ENCODE measurements at regions not wholly inside any gene's neighbourhood (a gene's known extent, or its start where the extent isn't known, plus 50 kb on each side); places are given as distances from the start of the nearest gene placed in this dataset.

DNA sequence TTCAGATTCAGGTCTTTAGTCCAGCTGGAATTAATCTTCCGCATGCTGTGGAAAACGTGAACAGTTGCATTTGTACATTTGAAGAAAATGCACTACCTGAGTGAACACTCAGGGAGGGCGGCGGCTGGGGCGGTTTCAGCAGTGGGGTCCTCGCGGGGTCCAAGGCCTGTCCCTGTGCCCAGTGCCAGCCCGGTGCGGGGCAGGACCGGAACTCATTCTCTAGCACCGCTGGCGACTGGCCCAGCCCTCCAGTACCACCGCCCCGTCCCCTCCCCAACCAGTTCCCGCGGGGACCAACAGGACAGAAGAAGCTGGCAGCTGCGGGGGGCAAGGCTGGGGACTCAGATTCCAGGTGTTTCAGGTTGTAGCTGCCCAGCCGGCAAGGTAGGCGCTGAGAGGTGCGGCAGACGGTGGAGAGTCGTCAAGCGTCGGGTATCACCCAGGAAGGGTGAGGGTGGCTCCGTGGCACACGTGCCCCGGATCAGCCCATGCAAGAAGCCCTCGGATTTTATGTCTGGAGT lies 72.2 kb upstream of the ARNT2 start:
- no peak overlapping the region for H3K4me3 ChIP-seq (ENCODE audit: low read length)
- H3K36me3 ChIP-seq (ENCODE audit: insufficient read depth, low read length), result no peaks in the 10 kb centered on the region
- no peak overlapping the region for H3K9ac ChIP-seq (ENCODE audit: low read depth, low read length)
- H3K4me1 ChIP-seq (ENCODE audit: control insufficient read depth, insufficient read depth, low read length), result no peaks in the 10 kb centered on the region
- peaks cover 5% of the 10 kb centered on the region for H3K27me3 ChIP-seq (ENCODE audit: control insufficient read depth, insufficient read depth, low read length)
- H3K4me2 ChIP-seq (ENCODE audit: low read length), result no peak overlapping the region
- no peaks in the 10 kb centered on the region for H3K9me3 ChIP-seq (replicated peaks; ENCODE audit: low read length)

GRCh38 chr15:80333261-80333660 lies 70.9 kb upstream of the ARNT2 start:
- no peaks in the 10 kb centered on the region for H3K4me1 ChIP-seq (ENCODE audit: control insufficient read depth, insufficient read depth, low read length)
- no peak overlapping the region for H3K9ac ChIP-seq (ENCODE audit: low read depth, low read length)
- peaks cover 7% of the 10 kb centered on the region for H3K27me3 ChIP-seq (ENCODE audit: control insufficient read depth, insufficient read depth, low read length)
- no peaks in the 10 kb centered on the region for H3K36me3 ChIP-seq (ENCODE audit: insufficient read depth, low read length)
- H3K4me2 ChIP-seq (ENCODE audit: low read length), result no peak overlapping the region
- no peak overlapping the region for H3K4me3 ChIP-seq (ENCODE audit: low read length)
- no peaks in the 10 kb centered on the region for H3K9me3 ChIP-seq (replicated peaks; ENCODE audit: low read length)

GRCh38 chr15:80334521-80334920 lies 69.7 kb upstream of the ARNT2 start:
- no peak overlapping the region for H3K4me3 ChIP-seq (ENCODE audit: low read length)
- H3K9me3 ChIP-seq (replicated peaks; ENCODE audit: low read length), result no peaks in the 10 kb centered on the region

GRCh38 chr15:80339601-80340000 lies 64.6 kb upstream of the ARNT2 start:
- no peaks in the 10 kb centered on the region for H3K9me3 ChIP-seq (replicated peaks; ENCODE audit: low read length)
- H3K4me2 ChIP-seq (ENCODE audit: low read length), result no peak overlapping the region
- no peaks in the 10 kb centered on the region for H3K36me3 ChIP-seq (ENCODE audit: insufficient read depth, low read length)
- no peaks in the 10 kb centered on the region for H3K4me1 ChIP-seq (ENCODE audit: control insufficient read depth, insufficient read depth, low read length)
- H3K9ac ChIP-seq (ENCODE audit: low read depth, low read length), result no peak overlapping the region
- H3K27me3 ChIP-seq (ENCODE audit: control insufficient read depth, insufficient read depth, low read length), result peaks cover 13% of the 10 kb centered on the region
- H3K4me3 ChIP-seq (ENCODE audit: low read length), result no peak overlapping the region

More at GRCh38 chr15:80334521-80334920, 69.7 kb upstream of the ARNT2 start:
- no peak overlapping the region for H3K9ac ChIP-seq (ENCODE audit: low read depth, low read length)
- H3K4me2 ChIP-seq (ENCODE audit: low read length), result no peak overlapping the region
- H3K36me3 ChIP-seq (ENCODE audit: insufficient read depth, low read length), result no peaks in the 10 kb centered on the region
- H3K4me1 ChIP-seq (ENCODE audit: control insufficient read depth, insufficient read depth, low read length), result no peaks in the 10 kb centered on the region
- peaks cover 9% of the 10 kb centered on the region for H3K27me3 ChIP-seq (ENCODE audit: control insufficient read depth, insufficient read depth, low read length)

DNA sequence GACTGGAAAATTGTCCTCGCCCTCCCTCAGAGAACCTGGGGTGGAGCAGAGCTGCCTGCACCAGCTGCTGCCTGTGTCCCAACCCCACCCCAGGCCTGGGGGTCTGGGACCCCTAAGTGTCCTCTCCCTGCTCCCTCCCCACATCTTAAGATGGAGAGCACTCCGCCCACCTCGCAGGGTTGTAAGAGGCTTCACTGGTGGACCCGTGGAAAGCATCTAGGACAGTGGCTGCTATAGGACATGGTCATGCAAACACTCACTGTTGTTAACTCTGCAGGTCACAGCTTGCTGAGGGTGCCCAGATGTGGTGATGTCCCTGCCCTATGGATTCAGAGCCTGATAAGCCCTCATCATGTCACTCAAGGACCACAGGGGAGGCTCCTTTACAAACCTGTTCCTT lies 62.0 kb upstream of the ARNT2 start:
- Histone ChIP-seq H3K4me1 (ENCODE audit: control insufficient read depth, insufficient read depth, low read length) (no peaks in the 10 kb centered on the region), H3K9ac (ENCODE audit: low read depth, low read length) (no peak overlapping the region), H3K36me3 (ENCODE audit: insufficient read depth, low read length) (no peaks in the 10 kb centered on the region), H3K4me3 (ENCODE audit: low read length) (no peak overlapping the region), H3K4me2 (ENCODE audit: low read length) (no peak overlapping the region), H3K9me3 (replicated peaks; ENCODE audit: low read length) (no peaks in the 10 kb centered on the region), H3K27me3 (ENCODE audit: control insufficient read depth, insufficient read depth, low read length) (peaks cover 10% of the 10 kb centered on the region)

- H3K27me3 ChIP-seq (ENCODE audit: control insufficient read depth, insufficient read depth, low read length), result peaks cover 10% of the 10 kb centered on the region
- no peak overlapping the region for H3K4me3 ChIP-seq (ENCODE audit: low read length)
- H3K4me2 ChIP-seq (ENCODE audit: low read length), result no peak overlapping the region
- no peaks in the 10 kb centered on the region for H3K9me3 ChIP-seq (replicated peaks; ENCODE audit: low read length)
- H3K4me1 ChIP-seq (ENCODE audit: control insufficient read depth, insufficient read depth, low read length), result no peaks in the 10 kb centered on the region
- no peaks in the 10 kb centered on the region for H3K36me3 ChIP-seq (ENCODE audit: insufficient read depth, low read length)
- no peak overlapping the region for H3K9ac ChIP-seq (ENCODE audit: low read depth, low read length)
These were observed 60.6 kb upstream of the ARNT2 start for GRCh38 chr15:80343554-80343992.

GRCh38 chr15:80350941-80351610 lies 53.1 kb upstream of the ARNT2 start:
- H3K9ac ChIP-seq (ENCODE audit: low read depth, low read length), result no peak overlapping the region
- H3K4me2 ChIP-seq (ENCODE audit: low read length), result no peak overlapping the region
- H3K36me3 ChIP-seq (ENCODE audit: insufficient read depth, low read length), result no peaks in the 10 kb centered on the region
- no peaks in the 10 kb centered on the region for H3K9me3 ChIP-seq (replicated peaks; ENCODE audit: low read length)
- H3K4me1 ChIP-seq (ENCODE audit: control insufficient read depth, insufficient read depth, low read length), result no peaks in the 10 kb centered on the region
- no peak overlapping the region for H3K4me3 ChIP-seq (ENCODE audit: low read length)
- peaks cover 14% of the 10 kb centered on the region for H3K27me3 ChIP-seq (ENCODE audit: control insufficient read depth, insufficient read depth, low read length)

All from skeletal muscle satellite cell (primary cell).